LNCaP clone FGC (cell line): ENCODE measurements at regions not wholly inside any gene's neighbourhood (a gene's known extent, or its start where the extent isn't known, plus 50 kb on each side); places are given as distances from the start of the nearest gene placed in this dataset.

Experiments used
- DNase-seq: peaks from one replicate; pipeline ENCODE4 v3.0.0-alpha.2; 2011; ENCODE audit warnings: low read depth
- H3K4me3 ChIP-seq: 2 replicates; pipeline ENCODE4 v1.5.1; 2011; ENCODE audit warnings: mild to moderate bottlenecking, low read depth, low read length, control low read depth
- TF ChIP-seq, protein P1 (sequence below): IDR thresholded peaks from 2 replicates; pipeline ENCODE4 v1.5.1; 2012; ENCODE audit warnings: mild to moderate bottlenecking; ENCODE audit not compliant: control insufficient read depth, insufficient read depth; ENCODE audit errors: extremely low read depth

DNA sequence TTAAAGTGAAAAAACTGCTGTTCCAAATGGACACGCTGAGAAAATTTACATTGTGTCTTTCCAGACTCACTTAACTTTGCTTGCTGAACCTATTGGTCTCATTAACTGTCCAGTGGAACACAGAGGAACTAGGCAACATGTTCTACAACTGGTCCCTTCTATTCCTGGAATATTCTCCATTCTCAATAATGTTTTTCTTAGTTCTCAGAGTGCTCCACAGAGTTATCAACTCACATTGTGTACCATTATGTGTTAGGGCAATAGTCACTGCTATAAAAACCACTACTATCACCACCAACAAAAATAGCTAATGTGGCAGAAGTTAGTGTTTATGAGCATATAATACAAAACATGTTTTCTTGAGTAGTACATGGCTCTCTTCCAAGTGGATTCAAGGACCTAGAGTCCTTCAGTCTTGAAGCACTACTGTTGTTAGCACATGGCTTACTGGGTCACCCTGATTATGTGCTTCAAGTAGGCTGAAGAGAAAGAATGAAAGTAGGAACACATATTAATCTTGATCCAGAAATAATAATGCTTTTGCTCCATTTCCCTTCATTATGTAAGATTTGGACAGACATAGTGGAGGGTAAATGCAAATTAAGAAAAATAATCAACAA is 865.3 kb upstream of the HS3ST1 start:
- DNase-seq, result no peak
- TF ChIP-seq, protein P1, sequence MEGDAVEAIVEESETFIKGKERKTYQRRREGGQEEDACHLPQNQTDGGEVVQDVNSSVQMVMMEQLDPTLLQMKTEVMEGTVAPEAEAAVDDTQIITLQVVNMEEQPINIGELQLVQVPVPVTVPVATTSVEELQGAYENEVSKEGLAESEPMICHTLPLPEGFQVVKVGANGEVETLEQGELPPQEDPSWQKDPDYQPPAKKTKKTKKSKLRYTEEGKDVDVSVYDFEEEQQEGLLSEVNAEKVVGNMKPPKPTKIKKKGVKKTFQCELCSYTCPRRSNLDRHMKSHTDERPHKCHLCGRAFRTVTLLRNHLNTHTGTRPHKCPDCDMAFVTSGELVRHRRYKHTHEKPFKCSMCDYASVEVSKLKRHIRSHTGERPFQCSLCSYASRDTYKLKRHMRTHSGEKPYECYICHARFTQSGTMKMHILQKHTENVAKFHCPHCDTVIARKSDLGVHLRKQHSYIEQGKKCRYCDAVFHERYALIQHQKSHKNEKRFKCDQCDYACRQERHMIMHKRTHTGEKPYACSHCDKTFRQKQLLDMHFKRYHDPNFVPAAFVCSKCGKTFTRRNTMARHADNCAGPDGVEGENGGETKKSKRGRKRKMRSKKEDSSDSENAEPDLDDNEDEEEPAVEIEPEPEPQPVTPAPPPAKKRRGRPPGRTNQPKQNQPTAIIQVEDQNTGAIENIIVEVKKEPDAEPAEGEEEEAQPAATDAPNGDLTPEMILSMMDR, result no peak
- no peak overlapping the region for H3K4me3 ChIP-seq

DNA sequence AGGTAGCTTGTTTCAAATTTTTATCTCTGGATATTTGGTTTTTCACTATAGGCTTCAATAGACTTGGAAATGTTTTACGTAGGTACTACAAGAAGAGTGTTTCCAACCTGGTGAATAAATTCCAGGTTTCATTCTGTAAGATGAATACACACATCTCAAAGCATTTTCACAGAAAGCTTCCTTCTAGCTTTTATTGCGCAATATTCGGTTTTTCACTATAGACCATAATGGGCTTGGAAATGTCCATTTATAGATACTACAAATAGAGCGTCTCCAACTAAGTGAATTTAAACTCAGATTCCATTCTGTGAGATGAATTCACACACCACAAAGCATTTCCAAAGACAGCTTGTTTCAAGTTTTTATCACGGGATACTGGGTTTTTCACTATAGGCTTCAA is 857.7 kb upstream of the HS3ST1 start:
- TF ChIP-seq, protein P1, result no peak
- DNase-seq, result no peak
- no peak overlapping the region for H3K4me3 ChIP-seq

DNA sequence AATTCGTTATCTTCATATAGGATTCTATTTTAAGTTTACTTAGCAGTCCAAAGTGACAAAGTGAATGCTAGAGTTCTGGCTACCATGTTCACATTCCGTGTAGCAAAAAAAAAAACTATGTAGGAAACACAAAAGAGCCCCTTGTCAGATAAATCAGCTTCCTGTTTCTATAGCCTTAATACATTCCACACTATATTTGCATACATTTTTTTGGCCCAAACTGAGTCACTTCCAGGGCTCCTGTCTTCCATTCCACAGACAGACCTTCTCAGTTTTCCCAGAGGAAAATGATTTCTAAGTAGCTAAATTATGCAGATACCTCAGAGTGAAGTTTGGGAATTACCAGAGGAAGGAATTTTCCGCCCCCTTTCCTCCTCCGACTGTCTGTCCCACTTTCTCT is 841.9 kb upstream of the HS3ST1 start:
- no peak overlapping the region for H3K4me3 ChIP-seq
- DNase-seq, result no peak
- TF ChIP-seq, protein P1, result no peak

DNA sequence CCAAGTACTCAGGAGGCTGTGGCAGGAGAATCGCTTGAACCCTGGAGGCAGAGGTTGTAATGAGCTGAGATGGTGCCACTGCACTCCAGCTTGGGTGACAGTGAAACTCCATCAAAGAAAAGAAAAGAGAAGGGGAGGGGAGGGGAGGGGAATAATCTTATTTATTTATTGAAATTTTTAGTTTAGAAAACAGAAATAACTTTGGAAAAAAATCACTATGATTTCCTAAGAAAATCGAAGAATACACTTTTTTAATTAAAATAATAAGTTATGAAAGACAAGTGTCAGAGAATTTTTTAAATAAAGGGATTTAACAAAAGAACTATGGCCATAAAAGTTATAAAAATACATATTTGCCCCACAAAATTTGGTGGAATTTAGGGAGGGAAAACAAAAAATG is 836.9 kb upstream of the HS3ST1 start:
- no peak for DNase-seq
- H3K4me3 ChIP-seq, result no peak overlapping the region
- TF ChIP-seq, protein P1, result no peak

DNA sequence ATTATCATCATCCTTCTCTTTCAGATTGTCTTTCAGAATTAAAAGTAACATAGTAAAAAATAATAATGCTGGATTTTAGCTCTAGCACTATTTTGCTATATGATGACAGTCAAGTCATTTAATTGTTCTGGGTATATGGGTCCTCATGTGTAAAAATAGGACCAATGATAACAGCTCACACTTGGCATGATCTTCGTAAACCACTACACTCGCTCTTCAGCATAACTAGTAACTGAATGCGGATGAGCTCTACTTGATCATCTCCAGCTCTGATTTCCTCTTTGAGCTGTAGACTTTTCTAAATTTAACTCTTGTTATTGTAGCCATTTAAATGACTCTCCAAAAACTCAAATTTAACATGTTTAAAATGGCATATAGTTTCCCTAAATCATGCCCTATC is 831.8 kb upstream of the HS3ST1 start:
- TF ChIP-seq, protein P1, result no peak
- no peak for DNase-seq
- H3K4me3 ChIP-seq, result no peak overlapping the region

DNA sequence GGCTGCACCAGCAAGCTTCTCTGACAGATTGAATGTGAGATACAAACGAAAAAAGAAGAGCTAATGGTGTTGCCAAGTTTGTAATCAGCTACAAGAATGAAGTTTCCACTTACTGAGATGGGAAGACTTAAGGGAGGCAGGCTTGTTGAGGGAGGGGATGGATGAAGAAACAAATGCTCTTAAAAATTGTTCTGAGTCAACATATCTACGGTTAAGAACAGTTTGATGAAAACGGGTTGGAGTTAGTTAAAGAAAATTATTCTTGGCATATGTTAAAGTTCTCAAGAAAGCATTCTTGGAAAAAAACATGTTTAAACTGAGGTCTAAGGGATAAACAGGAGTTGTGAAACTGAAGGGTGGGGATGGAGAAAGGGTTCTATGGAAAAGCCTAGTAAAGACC is 816.3 kb upstream of the HS3ST1 start:
- no peak for DNase-seq
- no peak overlapping the region for H3K4me3 ChIP-seq
- TF ChIP-seq, protein P1, result no peak

DNA sequence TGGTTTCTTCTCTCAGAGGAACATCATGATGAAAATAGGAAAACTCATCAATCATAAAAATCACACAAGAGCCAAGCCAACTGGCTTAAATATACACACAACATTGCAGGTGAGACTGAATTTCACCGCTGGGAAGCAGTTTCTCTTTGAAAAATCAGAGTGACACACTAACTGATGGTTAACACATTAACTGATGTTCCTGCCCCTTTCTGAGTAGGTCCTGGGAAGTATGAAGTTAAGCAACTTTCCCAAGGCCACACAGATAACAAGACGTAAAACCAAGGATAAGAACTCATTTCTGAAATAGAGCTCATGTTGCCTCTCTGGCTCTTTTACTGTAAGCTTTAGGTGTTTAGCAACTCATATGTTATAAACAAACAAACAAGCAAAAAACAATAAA is 813.7 kb upstream of the HS3ST1 start:
- DNase-seq, result no peak
- TF ChIP-seq, protein P1, result no peak
- no peak overlapping the region for H3K4me3 ChIP-seq
